ENCODE measurements at regions not wholly inside any gene's neighbourhood (a gene's known extent, or its start where the extent isn't known, plus 50 kb on each side); places are given as distances from the start of the nearest gene placed in this dataset.

DNA sequence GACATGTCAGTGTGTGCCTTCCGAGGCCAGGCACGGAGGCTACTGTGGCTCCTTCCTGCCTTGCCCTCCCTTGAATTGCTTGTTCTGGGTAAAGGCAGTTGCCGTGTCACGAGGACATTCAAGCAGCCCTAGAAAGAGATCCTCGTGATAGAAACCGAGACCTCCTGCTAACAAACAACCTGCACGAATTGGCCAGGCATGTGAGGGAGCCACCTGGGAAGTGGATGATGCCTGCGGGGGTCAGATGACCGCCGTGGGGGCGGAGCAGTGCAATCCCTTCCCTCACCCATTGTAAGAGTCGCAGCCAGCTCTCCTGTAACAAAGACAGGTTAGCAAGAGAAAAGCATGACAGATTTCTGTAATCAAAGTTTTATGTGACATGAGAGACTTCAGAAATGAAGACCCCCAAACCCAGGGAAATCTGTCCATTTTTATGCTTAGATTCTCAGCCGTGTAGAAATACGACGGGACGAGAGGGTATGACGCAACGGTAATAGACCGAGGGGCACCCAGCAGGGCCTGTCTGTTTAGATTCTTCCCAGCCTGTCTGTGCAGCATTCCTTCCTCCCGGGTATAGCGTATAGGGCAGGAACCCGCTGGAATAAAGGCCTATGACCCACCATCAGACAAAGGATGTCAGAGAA, 241.7 kb downstream of the GATA3 start:
- WGBS, result 47% methylated on average over 22 of the region's 22 CpGs
- no peaks in the 10 kb centered on the region for H3K4me1 ChIP-seq (ENCODE audit: control insufficient read depth in 4 of 4, insufficient read depth in 4 of 4, low read length in 3 of 4)
- H3K4me3 ChIP-seq (ENCODE audit: low read depth in 1 of 3, low read length in 3 of 3), result no peak overlapping the region
- H3K27ac ChIP-seq (ENCODE audit: low read depth in 1 of 2, low read length in 2 of 2), result no peak overlapping the region
- H3K9me3 ChIP-seq (ENCODE audit: control insufficient read depth in 4 of 4, low read length in 3 of 4), result peaks cover 0 to 1% (median 0%) of the 10 kb centered on the region in 4 donors
- no peak overlapping the region for H3K9ac ChIP-seq (ENCODE audit: low read depth in 1 of 2, low read length in 2 of 2)
- DNase-seq (ENCODE audit: low spot score), result no peak
- H3K27me3 ChIP-seq (ENCODE audit: control insufficient read depth in 4 of 4, insufficient read depth in 4 of 4, low read length in 3 of 4), result peaks cover 0 to 9% (median 2%) of the 10 kb centered on the region in 4 donors
- no peaks in the 10 kb centered on the region for H3K36me3 ChIP-seq (ENCODE audit: control insufficient read depth in 4 of 4, insufficient read depth in 3 of 4, low read depth in 1 of 4, low read length in 3 of 4)
- TF ChIP-seq, protein P1, sequence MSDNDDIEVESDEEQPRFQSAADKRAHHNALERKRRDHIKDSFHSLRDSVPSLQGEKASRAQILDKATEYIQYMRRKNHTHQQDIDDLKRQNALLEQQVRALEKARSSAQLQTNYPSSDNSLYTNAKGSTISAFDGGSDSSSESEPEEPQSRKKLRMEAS (IDR thresholded peaks at IDR 0.05), result no peak
- TF ChIP-seq FOXA2 (IDR thresholded peaks at IDR 0.05), result no peak
- TF ChIP-seq RXRA (IDR thresholded peaks at IDR 0.05), result no peak
- TF ChIP-seq EGR1 (IDR thresholded peaks at IDR 0.05; ENCODE audit: low read depth in 2 of 2), result no peak
- TF ChIP-seq, protein P2, sequence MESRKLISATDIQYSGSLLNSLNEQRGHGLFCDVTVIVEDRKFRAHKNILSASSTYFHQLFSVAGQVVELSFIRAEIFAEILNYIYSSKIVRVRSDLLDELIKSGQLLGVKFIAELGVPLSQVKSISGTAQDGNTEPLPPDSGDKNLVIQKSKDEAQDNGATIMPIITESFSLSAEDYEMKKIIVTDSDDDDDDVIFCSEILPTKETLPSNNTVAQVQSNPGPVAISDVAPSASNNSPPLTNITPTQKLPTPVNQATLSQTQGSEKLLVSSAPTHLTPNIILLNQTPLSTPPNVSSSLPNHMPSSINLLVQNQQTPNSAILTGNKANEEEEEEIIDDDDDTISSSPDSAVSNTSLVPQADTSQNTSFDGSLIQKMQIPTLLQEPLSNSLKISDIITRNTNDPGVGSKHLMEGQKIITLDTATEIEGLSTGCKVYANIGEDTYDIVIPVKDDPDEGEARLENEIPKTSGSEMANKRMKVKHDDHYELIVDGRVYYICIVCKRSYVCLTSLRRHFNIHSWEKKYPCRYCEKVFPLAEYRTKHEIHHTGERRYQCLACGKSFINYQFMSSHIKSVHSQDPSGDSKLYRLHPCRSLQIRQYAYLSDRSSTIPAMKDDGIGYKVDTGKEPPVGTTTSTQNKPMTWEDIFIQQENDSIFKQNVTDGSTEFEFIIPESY (IDR thresholded peaks at IDR 0.05), result no peak
- no peak for TF ChIP-seq FOXA1 (IDR thresholded peaks at IDR 0.05)
- TF ChIP-seq, protein P3, sequence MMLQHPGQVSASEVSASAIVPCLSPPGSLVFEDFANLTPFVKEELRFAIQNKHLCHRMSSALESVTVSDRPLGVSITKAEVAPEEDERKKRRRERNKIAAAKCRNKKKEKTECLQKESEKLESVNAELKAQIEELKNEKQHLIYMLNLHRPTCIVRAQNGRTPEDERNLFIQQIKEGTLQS (IDR thresholded peaks at IDR 0.05), result no peak
- no peak for TF ChIP-seq TAF1 (conservative IDR thresholded peaks at IDR 0.05)
- no peak for TF ChIP-seq GABPA (IDR thresholded peaks at IDR 0.05 in 1 of 2, conservative IDR thresholded peaks at IDR 0.05 in 1 of 2)
- TF ChIP-seq, protein P4, sequence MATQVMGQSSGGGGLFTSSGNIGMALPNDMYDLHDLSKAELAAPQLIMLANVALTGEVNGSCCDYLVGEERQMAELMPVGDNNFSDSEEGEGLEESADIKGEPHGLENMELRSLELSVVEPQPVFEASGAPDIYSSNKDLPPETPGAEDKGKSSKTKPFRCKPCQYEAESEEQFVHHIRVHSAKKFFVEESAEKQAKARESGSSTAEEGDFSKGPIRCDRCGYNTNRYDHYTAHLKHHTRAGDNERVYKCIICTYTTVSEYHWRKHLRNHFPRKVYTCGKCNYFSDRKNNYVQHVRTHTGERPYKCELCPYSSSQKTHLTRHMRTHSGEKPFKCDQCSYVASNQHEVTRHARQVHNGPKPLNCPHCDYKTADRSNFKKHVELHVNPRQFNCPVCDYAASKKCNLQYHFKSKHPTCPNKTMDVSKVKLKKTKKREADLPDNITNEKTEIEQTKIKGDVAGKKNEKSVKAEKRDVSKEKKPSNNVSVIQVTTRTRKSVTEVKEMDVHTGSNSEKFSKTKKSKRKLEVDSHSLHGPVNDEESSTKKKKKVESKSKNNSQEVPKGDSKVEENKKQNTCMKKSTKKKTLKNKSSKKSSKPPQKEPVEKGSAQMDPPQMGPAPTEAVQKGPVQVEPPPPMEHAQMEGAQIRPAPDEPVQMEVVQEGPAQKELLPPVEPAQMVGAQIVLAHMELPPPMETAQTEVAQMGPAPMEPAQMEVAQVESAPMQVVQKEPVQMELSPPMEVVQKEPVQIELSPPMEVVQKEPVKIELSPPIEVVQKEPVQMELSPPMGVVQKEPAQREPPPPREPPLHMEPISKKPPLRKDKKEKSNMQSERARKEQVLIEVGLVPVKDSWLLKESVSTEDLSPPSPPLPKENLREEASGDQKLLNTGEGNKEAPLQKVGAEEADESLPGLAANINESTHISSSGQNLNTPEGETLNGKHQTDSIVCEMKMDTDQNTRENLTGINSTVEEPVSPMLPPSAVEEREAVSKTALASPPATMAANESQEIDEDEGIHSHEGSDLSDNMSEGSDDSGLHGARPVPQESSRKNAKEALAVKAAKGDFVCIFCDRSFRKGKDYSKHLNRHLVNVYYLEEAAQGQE (IDR thresholded peaks at IDR 0.05), result no peak

DNA sequence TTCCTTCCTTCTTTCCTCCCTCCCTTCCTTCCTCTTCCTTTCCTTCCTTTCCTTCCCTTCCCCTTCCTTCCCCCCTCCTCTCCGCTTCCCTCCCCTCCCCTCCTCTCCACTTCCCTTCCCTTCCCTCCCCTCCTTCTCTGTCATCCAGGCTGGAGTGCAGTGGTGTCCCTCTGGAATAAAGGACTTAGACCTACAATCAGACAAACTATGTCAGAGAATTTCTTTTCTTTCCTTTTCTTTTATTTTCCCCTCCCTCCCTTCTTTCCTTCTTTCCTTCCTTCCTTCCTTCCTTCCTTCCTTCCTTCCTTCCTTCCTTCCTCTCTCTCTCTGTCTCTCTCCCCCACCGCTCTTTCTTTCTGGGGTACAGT, 242.2 kb downstream of the GATA3 start:
- Histone ChIP-seq H3K27me3 (ENCODE audit: control insufficient read depth in 4 of 4, insufficient read depth in 4 of 4, low read length in 3 of 4) (peaks cover 0 to 9% (median 2%) of the 10 kb centered on the region in 4 donors), H3K27ac (ENCODE audit: low read depth in 1 of 2, low read length in 2 of 2) (no peak overlapping the region), H3K36me3 (ENCODE audit: control insufficient read depth in 4 of 4, insufficient read depth in 3 of 4, low read depth in 1 of 4, low read length in 3 of 4) (no peaks in the 10 kb centered on the region), H3K4me1 (ENCODE audit: control insufficient read depth in 4 of 4, insufficient read depth in 4 of 4, low read length in 3 of 4) (no peaks in the 10 kb centered on the region), H3K4me3 (ENCODE audit: low read depth in 1 of 3, low read length in 3 of 3) (no peak overlapping the region), H3K9me3 (ENCODE audit: control insufficient read depth in 4 of 4, low read length in 3 of 4) (peaks cover 0 to 1% (median 0%) of the 10 kb centered on the region in 4 donors), H3K9ac (ENCODE audit: low read depth in 1 of 2, low read length in 2 of 2) (no peak overlapping the region)
- 80% methylated on average over 2 of the region's 2 CpGs for WGBS
- TF ChIP-seq EGR1 (IDR thresholded peaks at IDR 0.05; ENCODE audit: low read depth in 2 of 2), result no peak
- no peak for TF ChIP-seq GABPA (IDR thresholded peaks at IDR 0.05 in 1 of 2, conservative IDR thresholded peaks at IDR 0.05 in 1 of 2)
- TF ChIP-seq, protein P2 (IDR thresholded peaks at IDR 0.05), result no peak
- TF ChIP-seq, protein P3 (IDR thresholded peaks at IDR 0.05), result no peak
- no peak for TF ChIP-seq JUND (IDR thresholded peaks at IDR 0.05)
- TF ChIP-seq HNF4G (IDR thresholded peaks at IDR 0.05), result no peak
- no peak for TF ChIP-seq RXRA (IDR thresholded peaks at IDR 0.05)
- no peak for TF ChIP-seq HNF4A (conservative IDR thresholded peaks at IDR 0.05)
- DNase-seq (ENCODE audit: low spot score), result no peak
